ENCODE measurements at regions not wholly inside any gene's neighbourhood (a gene's known extent, or its start where the extent isn't known, plus 50 kb on each side); places are given as distances from the start of the nearest gene placed in this dataset.
"Not testable (repeated sequence)": the region's sequence is repeated elsewhere in the genome, so short reads cannot be mapped to it uniquely, and the experiment has no call there.

DNA sequence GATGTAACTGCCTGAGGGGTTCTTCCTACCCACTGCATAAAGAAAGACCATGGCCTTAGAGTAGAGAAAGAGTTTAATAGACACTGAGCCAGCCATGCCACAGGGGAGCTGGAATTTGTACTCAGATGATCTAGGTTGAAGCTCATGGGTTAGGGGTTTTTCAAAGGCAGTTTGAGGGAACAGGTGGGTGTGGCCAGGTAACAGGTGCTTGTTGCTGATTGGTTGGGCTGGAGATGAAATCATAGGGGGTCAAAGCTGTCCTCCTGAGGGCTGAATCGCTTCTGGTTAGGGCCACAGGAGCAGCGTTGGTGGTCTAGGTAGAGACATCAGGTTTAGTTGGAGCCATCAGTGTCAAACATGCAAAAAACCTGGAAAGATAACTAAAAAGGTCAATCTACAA is 59.2 kb upstream of the CSNK1A1L start:
- no peak for DNase-seq (ENCODE audit: low spot score)

DNA sequence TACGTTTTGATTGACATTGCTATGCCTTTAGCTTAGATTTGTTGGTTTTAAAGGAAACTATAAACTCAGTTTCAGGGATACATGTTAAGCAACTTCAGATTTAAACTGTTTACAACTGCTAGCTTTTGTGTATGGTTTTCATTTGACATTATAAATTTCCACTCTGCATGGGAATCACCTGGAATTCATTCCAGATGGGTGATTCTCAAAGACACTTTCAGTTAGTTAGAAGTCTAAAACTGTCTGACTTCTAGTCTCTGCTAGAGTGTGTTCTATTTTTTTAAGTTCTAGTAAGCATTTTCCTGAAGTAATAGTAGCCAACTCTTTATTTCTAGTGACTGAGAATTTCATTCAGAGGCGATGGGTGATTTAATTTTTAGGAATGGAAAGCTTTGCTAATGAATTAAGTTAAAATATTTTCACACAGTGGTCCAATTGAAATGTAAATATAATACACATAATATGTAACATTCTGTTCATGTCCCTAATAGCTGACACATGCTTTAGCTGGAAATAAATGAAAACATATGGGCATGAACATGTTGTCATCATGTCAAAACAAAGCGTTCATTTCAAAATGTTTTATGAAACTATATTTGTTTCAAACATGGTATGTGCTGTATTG is 58.3 kb upstream of the CSNK1A1L start:
- DNase-seq (ENCODE audit: low spot score) = no peak

DNA sequence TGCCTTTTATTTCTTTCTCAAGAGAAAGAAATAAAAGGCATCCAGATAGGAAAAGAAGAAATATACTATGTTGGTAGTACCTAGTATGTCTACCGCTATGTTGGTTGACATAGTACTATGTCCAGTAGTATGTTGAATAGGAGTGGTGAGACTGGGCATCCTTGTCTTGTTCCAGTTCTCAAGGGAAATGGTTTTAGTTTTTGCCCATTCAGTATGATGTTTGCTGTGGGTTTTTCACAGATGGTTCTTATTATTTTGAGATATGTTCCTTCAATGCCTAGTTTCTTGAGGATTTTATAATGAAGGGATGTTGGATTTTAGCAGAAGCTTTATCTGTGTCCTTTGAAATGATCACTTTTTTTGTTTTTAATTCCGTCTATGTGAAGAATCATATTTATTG is 53.0 kb upstream of the CSNK1A1L start:
- DNase-seq (ENCODE audit: low spot score) = no peak

- DNase-seq (ENCODE audit: low spot score) = not testable (repeated sequence)
Measured at GRCh38 chr13:37155613-37156097, 50.2 kb upstream of the CSNK1A1L start.
